Esophagus mucosa (tissue), 1 donor: ENCODE measurements at regions not wholly inside any gene's neighbourhood (a gene's known extent, or its start where the extent isn't known, plus 50 kb on each side); places are given as distances from the start of the nearest gene placed in this dataset.

Experiments
- ATAC-seq: fragments of 200-7000 bp; cut with Tn5 transposase; one replicate; pipeline ENCODE4 v1.9.1; 2020
- donor health status: DM: yes; HTN: yes; CAD: no.

- ATAC-seq: no peak
Observed at GRCh38 chr10:129131457-129132132, 335.4 kb upstream of the MGMT start.

GRCh38 chr10:129133856-129134255 is 333.2 kb upstream of the MGMT start:
- ATAC-seq: no peak

GRCh38 chr10:129134371-129134770 is 332.7 kb upstream of the MGMT start:
- ATAC-seq: no peak

DNA sequence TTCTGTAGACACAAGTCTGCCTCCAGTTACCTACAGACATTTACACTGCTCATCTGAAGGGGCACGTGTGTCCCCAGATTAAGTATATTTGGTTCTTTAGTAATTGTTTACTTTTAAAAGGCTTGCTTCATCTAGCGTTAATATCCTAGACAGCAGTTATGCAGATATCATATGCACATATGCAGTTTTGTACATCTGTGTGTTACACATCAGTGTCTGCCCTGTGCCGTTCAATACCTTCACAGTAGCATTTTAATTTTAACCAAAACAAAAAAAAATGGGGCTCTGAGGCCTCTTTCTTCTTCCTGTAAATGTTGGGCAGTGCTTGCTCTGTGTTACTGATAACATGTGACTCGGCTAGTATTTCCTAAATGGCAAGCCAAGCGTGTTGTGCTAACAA is 331.4 kb upstream of the MGMT start:
- ATAC-seq: no peak

GRCh38 chr10:129136074-129136473 is 331.0 kb upstream of the MGMT start:
- ATAC-seq: no peak

DNA sequence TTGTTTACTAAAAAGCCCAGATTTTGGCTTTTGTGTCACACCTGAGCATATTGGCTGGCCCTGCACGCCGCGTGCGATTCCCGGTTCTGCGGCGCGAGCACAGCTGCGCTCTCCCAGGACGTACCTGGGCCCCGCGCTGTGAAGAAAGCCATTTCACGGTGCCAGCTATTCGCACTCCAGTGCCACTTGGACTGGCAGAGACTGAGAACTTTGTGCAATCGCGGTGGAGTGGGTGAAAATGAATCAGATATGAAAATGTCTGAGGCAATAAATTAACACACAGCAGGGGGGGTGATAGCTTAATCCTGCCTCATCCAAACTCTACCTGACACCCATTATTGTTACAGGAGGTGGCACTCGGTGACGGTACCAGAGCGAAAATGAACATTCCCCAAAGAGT is 330.1 kb upstream of the MGMT start:
- no peak for ATAC-seq

DNA sequence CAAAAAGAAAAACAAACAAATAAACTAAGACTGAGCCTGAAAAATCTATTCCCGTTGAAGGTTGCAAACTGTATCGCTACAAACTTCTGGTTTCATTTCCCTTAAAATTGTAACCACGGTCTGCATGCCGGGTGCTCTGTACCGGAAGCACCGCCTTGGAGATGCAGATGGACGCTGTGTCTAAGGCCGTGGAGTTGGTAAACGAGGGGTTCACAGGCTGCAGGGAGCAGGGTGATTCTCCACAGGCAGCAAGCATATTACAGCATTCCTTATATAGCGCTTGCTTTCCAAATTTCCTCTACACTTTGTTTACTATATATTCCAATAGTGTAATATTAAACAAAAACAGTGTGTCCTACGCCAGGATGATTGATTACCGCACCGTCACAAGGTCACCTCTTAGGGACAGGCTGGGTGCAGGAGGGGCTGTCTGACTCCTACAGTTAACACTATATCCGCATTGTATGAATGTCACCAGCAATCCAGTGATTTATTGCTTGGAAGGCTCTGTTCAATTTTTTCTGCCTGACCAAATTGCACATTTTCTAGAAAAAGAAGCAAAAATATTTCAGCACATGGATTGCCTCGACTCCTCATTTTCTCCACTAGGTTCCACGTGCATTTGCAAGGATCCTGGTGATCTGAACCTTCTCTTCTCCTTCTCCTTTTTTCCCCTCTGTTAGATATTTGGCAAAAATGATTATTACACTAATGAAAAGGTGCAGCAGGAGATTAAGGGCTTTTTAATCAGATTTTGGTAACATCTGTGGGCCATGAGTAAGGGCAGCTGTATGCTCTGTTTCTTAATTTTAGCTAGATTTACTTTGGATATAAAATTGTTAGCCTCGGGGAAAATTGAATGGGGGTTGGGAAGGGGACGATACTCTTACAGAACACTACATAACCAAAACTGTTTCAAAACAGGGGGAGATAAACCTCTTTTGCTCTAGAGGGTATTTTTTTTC is 325.8 kb upstream of the MGMT start:
- no peak for ATAC-seq

GRCh38 chr10:129151281-129151680 is 315.8 kb upstream of the MGMT start:
- ATAC-seq: no peak

DNA sequence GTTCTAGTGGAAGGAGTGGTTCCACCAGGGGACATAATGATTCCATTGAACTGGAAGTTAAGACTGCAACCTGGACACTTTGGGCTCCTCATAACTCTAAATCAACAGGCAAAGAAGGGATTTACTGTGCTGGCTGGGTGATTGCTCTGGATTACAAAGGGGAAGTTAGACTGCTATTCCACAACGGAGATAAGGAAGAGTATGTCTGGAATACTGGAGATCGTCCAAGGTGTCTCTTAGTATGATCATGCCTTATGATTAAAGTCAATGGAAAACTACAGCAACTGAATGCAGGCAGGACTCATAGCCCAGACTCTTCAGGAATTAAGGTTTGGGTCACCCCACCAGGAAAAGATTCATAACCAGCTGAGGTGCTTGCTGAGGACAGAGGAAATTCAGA is 310.6 kb upstream of the MGMT start:
- ATAC-seq: no peak

GRCh38 chr10:129157185-129157584 is 309.9 kb upstream of the MGMT start:
- no peak for ATAC-seq

DNA sequence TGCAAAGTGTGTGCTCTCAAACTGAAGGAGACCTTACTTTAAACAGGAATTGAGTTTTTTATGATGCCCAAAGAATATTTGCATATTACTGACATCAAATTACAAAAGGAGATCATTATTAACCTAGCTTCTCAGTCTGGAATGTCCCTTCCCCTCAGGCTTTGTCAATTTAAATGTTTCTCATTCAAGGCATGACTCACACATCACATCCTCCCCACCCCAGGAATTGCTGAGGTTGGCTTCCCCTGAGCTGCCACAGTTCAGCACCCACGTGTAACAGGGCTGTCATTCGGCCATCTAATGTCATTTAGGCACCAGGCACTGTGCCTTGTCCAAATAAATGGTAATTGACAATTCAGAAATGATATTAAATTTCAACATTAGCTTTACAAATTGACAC is 305.9 kb upstream of the MGMT start:
- ATAC-seq: no peak

DNA sequence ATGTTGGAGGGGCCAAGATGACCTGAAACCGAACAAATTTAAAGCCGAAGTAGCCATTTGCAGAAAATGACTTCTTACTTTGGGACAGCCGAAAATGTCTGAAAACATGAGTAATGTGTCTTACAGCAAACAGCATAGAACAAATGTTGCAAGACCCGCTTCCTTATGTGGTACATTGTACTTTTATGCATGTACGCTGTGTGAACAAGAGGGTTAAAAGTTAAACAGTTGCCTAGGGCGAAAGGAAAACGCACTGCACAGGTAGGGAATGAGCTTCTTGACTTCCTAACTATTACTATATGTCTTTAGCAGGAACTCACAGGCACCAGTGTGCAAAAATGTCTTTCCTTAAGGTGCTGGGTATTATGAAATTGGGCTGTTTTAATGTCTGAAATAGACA is 303.5 kb upstream of the MGMT start:
- ATAC-seq: no peak

DNA sequence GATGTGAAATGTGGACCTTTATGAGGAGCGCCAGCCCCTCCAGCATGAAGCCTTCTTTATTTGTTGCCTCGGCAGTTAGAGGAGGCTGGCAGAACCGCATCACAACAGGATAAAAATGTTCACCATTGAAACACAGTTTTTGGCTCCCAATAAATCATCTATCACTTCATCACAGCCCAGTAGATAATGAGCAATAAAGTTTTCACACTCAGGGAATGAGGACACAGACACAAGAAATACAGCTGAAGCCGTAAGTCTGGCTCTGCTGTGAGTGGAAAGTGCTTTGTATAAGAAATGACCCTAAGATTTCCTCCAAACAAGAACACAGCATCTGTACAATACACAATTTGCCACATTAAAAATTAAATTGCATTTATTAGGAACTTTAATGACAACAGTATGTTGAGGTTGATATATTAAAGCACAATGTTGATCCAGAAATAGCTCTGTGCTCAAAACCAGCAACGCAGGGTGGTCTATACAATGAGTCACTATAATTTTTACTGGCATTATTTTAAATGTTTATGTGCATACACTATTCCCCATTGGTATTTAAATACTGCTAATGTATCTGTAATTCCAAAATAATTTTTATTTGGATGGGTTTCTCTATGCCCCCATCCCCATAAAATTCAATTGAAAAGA is 301.8 kb upstream of the MGMT start:
- ATAC-seq: no peak

DNA sequence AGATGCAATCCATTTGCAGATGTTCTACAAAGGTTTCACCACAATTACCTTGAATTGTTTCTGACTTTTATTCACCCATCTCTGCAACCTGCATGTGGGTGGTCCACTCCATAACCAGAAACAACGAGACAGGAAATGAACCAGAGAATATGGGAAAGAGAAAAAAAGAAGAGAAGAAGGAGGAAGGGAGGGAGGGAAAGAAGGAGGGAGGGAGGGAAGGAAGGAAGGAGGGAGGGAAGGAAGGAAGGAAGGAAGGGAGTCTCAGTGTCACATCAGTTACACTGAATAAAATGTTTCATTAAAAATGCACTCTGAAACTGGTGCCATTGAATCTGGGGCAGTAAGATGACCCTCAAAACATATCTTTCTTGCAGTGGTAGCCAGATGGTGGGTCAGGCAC is 301.3 kb upstream of the MGMT start:
- ATAC-seq: no peak

- ATAC-seq: no peak
Observed at GRCh38 chr10:129168660-129169059, 298.4 kb upstream of the MGMT start.

DNA sequence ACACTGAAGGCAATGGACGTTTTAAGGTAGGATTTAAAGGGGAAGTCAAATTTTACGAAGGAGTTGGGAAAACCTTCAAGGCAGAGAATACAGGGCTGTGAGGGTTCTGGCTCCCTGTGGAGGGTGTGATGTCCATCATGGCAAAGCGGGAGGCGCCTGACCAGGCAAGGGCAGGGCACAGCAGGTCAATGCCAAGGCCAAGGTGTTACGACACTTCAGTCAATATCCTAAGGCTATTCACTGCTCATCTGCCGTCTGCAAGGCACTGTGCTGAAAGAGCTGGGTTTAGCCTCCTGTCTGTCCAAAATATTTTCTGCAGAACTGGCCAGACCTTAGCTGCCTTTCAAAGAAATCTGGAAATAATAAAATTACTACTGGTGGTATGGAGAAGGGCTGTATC is 297.9 kb upstream of the MGMT start:
- no peak for ATAC-seq

- ATAC-seq: no peak
Observed at GRCh38 chr10:129170812-129171211, 296.2 kb upstream of the MGMT start.

DNA sequence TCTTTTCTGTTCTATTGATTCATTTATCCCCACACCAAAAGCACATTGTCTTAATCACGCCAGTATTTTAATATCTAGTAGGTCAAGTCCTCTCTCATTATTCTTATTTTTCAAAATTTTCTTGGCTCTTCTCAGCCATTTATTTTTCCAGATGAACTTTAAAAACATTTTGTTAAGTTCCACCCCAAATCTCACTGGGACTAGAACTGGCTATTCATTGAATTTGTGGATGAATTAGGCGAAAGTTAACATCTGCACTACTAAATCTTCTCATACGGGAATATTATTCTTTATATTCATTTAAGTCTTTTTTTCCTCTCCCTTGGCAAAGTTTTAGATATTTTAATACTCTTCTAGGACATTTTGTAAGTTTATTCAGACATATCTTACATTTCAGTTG is 295.2 kb upstream of the MGMT start:
- no peak for ATAC-seq

DNA sequence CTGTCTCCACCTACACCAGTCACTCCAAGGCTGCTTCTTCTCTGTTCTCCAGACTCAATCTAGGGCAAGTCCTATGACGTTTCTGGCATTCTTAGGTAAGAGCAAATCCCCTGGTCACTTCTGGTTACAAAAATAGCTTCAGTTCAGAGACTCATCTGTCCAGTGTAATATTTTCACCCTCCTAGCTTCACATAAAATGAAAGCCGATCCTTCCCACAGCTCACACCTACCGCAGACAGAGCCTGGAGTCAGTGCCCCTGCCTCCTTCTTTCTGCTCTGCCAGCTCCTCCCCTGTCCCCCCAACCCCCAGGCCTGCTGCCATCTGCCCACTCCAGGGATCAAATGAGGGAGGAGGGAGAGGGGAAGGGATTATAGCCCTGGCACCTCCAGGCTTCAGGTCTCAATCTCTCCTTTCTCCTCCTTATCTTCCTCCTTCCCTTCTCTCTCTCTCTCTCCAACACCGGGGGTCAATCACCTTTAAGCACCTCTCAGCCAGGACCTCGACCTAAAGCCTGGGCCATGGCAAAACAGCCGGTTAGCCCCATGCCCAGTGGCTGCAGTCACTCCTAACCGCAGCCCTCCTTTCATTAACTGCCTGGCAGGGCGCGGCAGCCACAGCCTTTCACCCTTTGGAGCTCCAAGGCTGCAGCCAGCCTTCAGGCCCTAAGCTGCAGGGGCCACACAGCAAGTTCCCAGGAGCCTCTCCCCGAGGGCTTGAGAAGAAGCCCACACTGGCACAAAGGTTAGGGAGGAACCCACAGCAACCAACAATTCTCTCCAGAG is 292.6 kb upstream of the MGMT start:
- ATAC-seq: no peak

DNA sequence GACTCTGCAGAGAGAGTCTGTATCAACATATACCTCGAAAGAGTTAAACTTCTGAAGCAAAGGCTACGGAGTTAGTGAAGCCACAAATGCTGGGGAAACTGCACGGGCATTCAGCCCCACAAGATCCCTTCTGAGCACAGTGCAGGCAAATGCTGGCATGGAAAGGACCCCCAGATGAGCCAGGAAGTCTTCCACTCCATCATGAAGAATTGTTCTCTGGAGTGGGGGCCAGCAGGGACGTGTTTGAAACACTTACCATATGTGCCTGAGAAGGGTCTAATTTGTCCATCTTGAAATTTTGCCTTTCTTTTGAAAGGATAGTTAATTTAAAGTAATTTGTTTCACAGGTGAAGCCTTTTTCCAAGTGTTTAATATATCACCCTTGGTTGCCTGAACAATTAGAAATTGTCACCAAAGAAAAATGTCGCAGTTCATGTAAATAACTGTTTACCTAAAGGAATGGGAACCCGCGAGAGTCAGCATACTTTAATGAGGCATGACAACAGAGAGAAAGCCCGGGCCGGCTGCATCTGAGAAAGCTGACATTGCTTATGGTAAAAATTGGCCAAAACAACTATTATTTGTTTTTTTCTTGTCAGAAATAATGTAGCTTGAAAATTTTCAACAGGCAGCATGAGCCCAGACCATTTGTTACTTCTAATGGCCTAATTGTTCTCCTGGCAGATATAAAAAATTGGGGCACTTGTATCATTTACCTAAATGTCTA is 287.6 kb upstream of the MGMT start:
- no peak for ATAC-seq

GRCh38 chr10:129179972-129180678 is 286.9 kb upstream of the MGMT start:
- ATAC-seq: no peak
